ENCODE measurements at regions not wholly inside any gene's neighbourhood (a gene's known extent, or its start where the extent isn't known, plus 50 kb on each side); places are given as distances from the start of the nearest gene placed in this dataset.

GRCh38 chr2:156727867-156728266 is 291.7 kb downstream of the GPD2 start:
- POLR2A ChIA-PET, result no interaction called here
- TF ChIP-seq CTCF (IDR thresholded peaks at IDR 0.05; ENCODE audit: control extremely low read depth, extremely low read depth, low read depth, missing control alignments), result no peak

GRCh38 chr2:156728328-156728727 is 292.1 kb downstream of the GPD2 start:
- no peak for TF ChIP-seq CTCF (IDR thresholded peaks at IDR 0.05; ENCODE audit: control extremely low read depth, extremely low read depth, low read depth, missing control alignments)
- POLR2A ChIA-PET, result no interaction called here
- CTCF ChIA-PET, result no interaction called here
- DNase-seq (ENCODE audit: extremely low spot score), result no peak

More at GRCh38 chr2:156727867-156728266, 291.7 kb downstream of the GPD2 start:
- CTCF ChIA-PET, result no interaction called here
- no peak for DNase-seq (ENCODE audit: extremely low spot score)

- DNase-seq (ENCODE audit: extremely low spot score), result no peak
- ChIA-PET CTCF (interaction anchor here (1.9 kb wide), 1 partner anchor 56 kb away, joined by 4 read pairs; no protein-coding TSS in a partner anchor), POLR2A (no interaction called here)
- TF ChIP-seq CTCF (IDR thresholded peaks at IDR 0.05; ENCODE audit: control extremely low read depth, extremely low read depth, low read depth, missing control alignments), result no peak
Observed at GRCh38 chr2:156731506-156731905, 295.3 kb downstream of the GPD2 start.

- POLR2A ChIA-PET, result no interaction called here
- no peak for DNase-seq (ENCODE audit: extremely low spot score)
- TF ChIP-seq CTCF (IDR thresholded peaks at IDR 0.05; ENCODE audit: control extremely low read depth, extremely low read depth, low read depth, missing control alignments), result no peak
- CTCF ChIA-PET, result interaction anchor here (1.5 kb wide), 1 partner anchor 457 kb away, joined by 4 read pairs; no protein-coding TSS in a partner anchor
Observed at GRCh38 chr2:156736950-156737349, 300.8 kb downstream of the GPD2 start.

DNA sequence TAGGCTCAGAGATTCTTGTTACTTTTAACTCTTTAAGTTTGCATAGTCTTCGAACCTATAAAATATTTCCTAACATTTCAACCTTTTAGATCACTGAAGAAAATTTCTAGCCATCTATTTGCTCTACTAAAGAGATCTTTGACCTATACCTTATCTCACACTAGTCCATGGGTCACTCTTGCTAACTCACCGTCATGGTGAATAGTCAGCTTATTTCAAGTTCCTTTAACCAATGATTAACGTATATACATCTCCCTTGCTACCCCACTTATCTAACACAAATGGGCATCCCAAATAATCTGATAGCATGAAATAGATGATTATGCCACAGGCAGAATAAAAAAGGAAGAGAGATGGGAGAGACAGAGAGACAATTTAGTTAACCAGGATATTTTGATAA is 303.1 kb downstream of the GPD2 start:
- POLR2A ChIA-PET, result no interaction called here
- CTCF ChIA-PET, result no interaction called here
- DNase-seq (ENCODE audit: extremely low spot score), result no peak
- no peak for TF ChIP-seq CTCF (IDR thresholded peaks at IDR 0.05; ENCODE audit: control extremely low read depth, extremely low read depth, low read depth, missing control alignments)

GRCh38 chr2:156745619-156746018 is 309.4 kb downstream of the GPD2 start:
- no peak for DNase-seq (ENCODE audit: extremely low spot score)
- no peak for TF ChIP-seq CTCF (IDR thresholded peaks at IDR 0.05; ENCODE audit: control extremely low read depth, extremely low read depth, low read depth, missing control alignments)
- ChIA-PET POLR2A (no interaction called here), CTCF (no interaction called here)

DNA sequence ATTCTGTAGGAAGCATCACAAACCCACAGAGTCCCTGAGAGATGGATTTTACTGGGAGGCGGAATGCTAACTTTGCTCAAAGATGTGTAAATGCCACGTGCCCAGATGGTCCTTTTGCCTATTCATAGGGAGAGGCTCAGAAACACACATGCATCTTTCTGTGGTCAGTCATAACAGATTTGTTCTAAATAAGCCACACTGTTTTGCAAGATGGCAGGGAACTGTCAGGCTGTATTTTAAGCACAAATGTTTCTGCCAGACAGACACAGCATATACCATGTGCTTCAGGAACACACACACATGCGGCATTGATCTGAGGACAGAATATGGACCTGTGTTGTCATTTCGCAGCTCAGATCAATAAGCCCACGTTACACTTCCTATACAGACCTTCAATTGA is 312.0 kb downstream of the GPD2 start:
- TF ChIP-seq CTCF (IDR thresholded peaks at IDR 0.05; ENCODE audit: control extremely low read depth, extremely low read depth, low read depth, missing control alignments), result no peak
- no peak for DNase-seq (ENCODE audit: extremely low spot score)
- CTCF ChIA-PET, result no interaction called here
- POLR2A ChIA-PET, result no interaction called here
